GM21619 (cell line): ENCODE measurements at regions not wholly inside any gene's neighbourhood (a gene's known extent, or its start where the extent isn't known, plus 50 kb on each side); places are given as distances from the start of the nearest gene placed in this dataset.

Experiments
- ATAC-seq: cut with Tn5 transposase; IDR thresholded peaks from one replicate; pipeline ENCODE4 v1.9.1; 2021; ENCODE audit not compliant: unreplicated experiment

- no peak for ATAC-seq
These were observed 140.5 kb upstream of the SRRM4 start for GRCh38 chr12:118840878-118841277.

GRCh38 chr12:118841588-118841987, 139.8 kb upstream of the SRRM4 start:
- no peak for ATAC-seq

- ATAC-seq, result no peak
These were observed 138.5 kb upstream of the SRRM4 start for GRCh38 chr12:118842866-118843265.

GRCh38 chr12:118846416-118846815, 134.9 kb upstream of the SRRM4 start:
- no peak for ATAC-seq

GRCh38 chr12:118850244-118850825, 131.0 kb upstream of the SRRM4 start:
- no peak for ATAC-seq

- no peak for ATAC-seq
These were observed 129.4 kb upstream of the SRRM4 start for GRCh38 chr12:118851891-118852290.

- ATAC-seq, result no peak
These were observed 127.7 kb upstream of the SRRM4 start for GRCh38 chr12:118853634-118854033.

GRCh38 chr12:118855858-118856257, 125.5 kb upstream of the SRRM4 start:
- ATAC-seq, result no peak

- ATAC-seq, result no peak
These were observed 115.0 kb upstream of the SRRM4 start for GRCh38 chr12:118866346-118866745.

GRCh38 chr12:118870551-118870950, 110.8 kb upstream of the SRRM4 start:
- no peak for ATAC-seq

- ATAC-seq, result no peak
These were observed 106.4 kb upstream of the SRRM4 start for GRCh38 chr12:118874698-118875548.

GRCh38 chr12:118880720-118881493, 100.4 kb upstream of the SRRM4 start:
- no peak for ATAC-seq

GRCh38 chr12:118884226-118884625, 97.1 kb upstream of the SRRM4 start:
- no peak for ATAC-seq

GRCh38 chr12:118900993-118901392, 80.3 kb upstream of the SRRM4 start:
- no peak for ATAC-seq

- no peak for ATAC-seq
These were observed 72.5 kb upstream of the SRRM4 start for GRCh38 chr12:118908811-118909210.

GRCh38 chr12:118912697-118913270, 68.6 kb upstream of the SRRM4 start:
- no peak for ATAC-seq

- ATAC-seq, result no peak
These were observed 59.6 kb upstream of the SRRM4 start for GRCh38 chr12:118921761-118922160.

GRCh38 chr12:118922405-118922804, 58.9 kb upstream of the SRRM4 start:
- ATAC-seq, result no peak

GRCh38 chr12:118925407-118925806, 55.9 kb upstream of the SRRM4 start:
- no peak for ATAC-seq

GRCh38 chr12:118925826-118926225, 55.5 kb upstream of the SRRM4 start:
- no peak for ATAC-seq
